CD4-positive, alpha-beta T cell treated with Interleukin-21 for 1 hour (primary cell): ENCODE measurements at regions not wholly inside any gene's neighbourhood (a gene's known extent, or its start where the extent isn't known, plus 50 kb on each side); places are given as distances from the start of the nearest gene placed in this dataset.
"Not testable (repeated sequence)": the region's sequence is repeated elsewhere in the genome, so short reads cannot be mapped to it uniquely, and the experiment has no call there.

Experiments used
- DNase-seq: peaks from one replicate; pipeline ENCODE4 v3.0.0-alpha.2; 2020

DNA sequence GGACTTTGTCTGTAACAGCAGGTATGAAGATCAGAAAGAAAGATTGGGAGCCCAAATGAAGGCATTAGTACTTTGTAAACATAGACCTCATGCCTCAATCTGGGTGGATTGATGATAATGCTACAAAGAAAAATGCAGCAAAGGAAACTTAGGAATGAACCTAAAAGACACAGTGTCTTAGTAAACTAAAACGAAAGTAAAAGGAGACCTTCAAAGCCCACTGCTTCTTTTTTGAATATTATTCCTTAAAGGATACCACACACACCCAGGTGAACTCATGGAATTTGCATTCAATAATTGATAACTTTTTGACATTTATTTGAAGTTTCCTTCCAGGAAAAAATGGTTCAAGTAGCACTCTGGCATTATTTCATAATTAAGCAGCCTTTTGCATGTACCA, 543.2 kb downstream of the TTLL7 start:
- not testable (repeated sequence) for DNase-seq

DNA sequence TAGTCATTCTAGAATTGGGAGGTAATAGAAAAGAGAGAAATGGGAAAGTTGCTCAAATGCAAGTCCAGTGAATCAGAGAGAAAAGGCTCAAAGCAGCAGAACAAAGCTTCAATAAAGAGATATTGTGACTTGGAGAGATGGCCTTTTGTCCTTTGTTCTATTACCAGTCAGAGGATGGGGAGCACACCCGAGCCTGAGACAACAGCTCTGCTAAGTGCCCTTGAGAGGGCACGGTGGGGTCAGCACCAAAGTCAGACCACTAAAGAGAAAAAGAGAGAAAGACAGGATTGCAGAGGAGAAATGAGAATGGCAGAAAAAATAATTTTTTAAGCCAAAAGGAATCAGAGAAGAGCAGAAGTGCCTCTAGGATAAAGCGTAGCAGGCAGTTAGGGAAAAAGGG, 553.1 kb downstream of the TTLL7 start:
- not testable (repeated sequence) for DNase-seq

DNA sequence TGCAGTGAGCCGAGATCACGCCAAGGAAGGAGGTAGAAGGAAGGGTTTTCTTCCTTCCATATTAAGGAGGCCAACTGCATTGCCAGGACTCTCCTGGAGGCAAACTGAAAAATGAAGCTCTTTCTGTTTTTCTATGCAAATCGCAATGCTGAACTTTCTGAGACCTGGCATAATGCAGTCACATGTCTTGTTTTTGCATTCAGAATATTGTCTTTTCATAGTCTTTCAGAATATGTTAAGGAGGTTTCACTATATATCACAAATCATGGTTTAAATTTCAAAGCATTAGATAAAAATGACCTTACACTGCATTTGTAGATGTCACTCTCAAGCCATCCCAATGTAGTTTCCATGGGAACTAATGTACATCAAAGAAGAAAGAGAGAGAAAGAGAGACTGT, 556.5 kb downstream of the TTLL7 start:
- DNase-seq: not testable (repeated sequence)

DNA sequence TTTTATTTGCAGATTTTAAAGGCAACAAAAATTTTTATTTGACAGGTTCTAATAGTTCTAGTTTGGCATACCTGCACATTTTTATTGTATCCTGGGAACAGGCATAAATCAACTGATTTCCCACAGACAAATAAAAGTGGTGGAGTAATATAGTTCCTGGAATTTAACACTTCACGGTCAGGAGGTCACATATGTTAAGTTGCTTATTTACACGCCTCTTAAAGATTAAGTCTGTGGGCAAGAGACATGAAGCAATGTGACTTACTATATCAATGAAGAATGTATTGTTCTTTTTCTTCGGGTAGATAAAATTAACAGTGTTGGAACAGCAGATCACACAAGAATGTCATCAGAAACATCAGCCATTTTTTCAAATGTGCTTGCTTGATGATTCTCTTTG, 558.3 kb downstream of the TTLL7 start:
- DNase-seq: not testable (repeated sequence)

DNA sequence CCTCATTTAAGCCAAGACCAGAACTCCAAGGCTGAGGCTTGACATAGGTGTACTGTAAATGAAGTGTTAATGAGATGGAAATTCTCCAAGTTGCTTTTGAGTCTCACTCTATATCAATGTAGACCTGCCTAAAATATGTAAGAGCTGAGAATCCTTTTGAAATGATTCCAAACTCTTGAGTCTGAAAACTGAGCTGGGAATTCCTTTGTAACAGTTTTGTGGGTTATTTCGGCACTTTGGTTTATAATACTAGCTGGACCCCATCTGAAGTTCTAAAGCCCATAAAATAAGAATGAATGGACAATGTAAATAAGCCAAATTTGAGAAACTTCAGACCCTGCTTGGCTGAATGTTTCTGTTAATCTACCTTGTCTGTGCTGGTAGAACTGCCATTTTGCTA, 558.9 kb downstream of the TTLL7 start:
- DNase-seq: not testable (repeated sequence)

DNA sequence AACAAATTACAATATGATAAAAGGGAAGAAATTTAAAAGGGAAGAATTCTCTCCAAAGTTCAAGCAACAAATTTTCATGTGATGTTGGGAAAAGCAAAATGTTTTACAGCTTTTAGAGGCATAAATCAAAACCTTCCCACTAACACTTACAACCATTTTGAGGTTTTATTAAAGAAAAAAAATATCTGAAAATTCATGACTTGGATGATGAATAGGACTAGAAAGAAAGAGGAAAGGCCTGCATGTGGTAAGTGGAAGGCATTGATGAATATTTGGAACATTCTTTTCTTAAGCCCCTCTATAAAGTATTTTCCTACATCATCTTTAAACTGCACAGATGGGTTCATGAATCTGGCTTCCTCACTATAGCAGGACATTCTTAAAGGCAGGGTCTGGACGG, 560.6 kb downstream of the TTLL7 start:
- DNase-seq: not testable (repeated sequence)

DNA sequence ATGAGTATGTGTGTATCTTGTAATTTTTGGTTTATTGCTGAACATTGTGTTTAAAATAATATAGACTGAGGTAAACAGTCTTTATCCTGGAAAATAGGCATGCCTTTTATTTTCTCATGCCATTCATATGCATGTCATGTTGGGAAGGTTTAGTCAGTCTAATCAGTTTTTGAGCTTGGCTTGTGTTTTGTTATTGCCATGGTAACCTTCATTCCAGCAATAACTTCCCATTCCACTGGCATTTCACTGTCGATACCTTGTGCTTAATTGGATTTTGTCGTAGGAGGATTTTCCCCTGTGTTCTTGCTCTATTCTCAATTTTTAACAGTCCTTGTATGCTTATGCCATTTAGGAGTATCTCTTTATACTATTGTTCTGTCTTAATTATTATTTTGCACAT, 563.6 kb downstream of the TTLL7 start:
- not testable (repeated sequence) for DNase-seq

DNA sequence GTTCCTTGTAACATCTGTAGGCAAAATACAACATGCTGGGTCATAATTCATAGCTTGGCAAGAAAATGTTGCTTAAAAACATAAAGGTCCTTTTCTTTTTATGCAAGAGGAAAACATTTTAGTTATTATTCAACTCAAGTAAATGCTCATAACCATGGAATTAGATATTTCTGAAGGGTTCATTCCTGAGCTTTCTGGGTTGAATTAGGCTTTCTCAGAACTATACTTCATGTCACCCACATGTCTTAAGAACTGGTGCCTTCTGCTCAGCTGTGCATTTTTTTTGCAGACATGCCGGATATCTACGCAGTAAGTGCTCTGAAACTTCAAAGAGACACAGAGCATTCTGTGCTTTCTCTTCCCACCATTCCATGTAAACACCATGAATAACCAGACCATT, 571.4 kb downstream of the TTLL7 start:
- DNase-seq: not testable (repeated sequence)

DNA sequence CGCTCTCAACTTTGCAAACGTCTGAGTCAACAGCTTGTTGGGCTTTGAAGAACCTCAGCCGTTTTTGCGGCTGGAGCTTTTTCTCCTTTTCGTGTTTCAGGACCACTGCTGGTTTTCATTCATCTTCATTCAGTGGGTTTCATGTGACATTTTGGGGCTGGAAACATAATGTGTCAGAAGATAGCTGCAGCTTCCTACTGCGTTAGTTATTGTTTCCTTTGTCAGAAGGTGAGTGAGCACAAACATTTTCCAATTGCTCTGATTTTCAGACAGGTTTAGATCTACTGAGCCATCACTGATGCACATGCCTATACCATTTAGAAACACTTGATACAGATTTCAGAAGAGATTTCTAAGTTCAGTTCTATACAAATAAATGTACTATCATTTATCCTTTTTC, 575.5 kb downstream of the TTLL7 start:
- DNase-seq: not testable (repeated sequence)

DNA sequence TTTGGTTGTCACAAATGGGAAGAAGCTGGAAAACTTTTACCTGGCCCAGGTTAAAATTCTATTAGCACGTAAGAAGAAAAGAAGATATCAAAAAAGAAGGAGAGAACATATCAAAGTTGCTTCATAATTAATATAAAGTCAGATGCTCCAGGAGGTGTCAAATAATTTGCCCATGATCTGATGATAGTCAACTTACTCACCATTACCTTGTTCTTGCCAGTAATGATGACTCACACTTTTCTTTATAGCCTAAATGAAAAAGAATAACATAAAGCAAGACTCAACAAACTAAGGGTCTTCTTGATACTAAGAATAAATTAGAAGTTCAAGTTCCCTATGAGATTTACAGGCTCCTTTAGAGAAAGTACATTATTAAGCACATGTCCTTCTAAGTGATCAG, 580.4 kb downstream of the TTLL7 start:
- no peak for DNase-seq

DNA sequence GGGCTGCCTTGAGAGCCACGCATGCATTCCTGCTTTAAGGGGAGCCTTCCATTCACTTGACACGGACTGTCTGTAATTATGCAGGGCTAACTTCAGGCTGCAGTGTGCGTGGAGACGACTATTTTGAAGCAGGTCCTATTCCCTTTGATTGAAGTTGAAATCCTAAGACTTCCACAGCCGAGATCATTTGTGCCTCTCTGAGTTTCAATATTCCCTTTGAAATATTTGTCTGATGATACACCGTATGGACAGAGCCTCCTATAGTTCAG, 585.2 kb downstream of the TTLL7 start:
- not testable (repeated sequence) for DNase-seq

DNA sequence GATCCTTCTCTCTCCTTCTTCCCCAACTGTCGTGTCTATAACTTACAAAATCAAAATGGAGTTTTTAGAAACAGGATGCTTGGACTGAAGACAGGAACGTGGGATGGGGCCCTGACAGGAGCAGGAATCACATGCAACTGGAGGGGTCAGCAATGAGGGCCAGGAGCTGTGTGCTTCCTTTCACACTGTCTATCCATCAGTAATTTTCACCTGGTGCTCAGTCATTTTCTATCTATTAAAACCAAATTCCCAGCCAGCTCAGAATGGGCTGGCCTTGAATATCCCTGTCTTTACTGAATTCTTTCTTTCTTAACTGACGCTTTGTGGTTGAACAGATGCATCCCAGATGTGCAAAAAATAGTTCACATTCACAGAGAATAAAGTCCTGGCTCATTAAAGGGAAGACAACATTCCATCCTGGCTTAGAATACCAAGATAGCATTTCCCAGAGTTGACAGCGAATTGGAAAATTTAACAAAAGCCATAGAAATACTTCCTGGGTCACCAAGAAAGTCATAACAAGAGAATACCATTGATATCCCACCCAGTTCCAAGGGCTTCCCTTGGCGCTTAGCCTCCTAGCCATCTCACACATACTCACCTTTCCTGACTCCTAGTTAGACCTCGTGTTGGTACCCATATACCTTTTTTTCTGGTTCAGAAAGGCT, 588.1 kb downstream of the TTLL7 start:
- DNase-seq: not testable (repeated sequence)

DNA sequence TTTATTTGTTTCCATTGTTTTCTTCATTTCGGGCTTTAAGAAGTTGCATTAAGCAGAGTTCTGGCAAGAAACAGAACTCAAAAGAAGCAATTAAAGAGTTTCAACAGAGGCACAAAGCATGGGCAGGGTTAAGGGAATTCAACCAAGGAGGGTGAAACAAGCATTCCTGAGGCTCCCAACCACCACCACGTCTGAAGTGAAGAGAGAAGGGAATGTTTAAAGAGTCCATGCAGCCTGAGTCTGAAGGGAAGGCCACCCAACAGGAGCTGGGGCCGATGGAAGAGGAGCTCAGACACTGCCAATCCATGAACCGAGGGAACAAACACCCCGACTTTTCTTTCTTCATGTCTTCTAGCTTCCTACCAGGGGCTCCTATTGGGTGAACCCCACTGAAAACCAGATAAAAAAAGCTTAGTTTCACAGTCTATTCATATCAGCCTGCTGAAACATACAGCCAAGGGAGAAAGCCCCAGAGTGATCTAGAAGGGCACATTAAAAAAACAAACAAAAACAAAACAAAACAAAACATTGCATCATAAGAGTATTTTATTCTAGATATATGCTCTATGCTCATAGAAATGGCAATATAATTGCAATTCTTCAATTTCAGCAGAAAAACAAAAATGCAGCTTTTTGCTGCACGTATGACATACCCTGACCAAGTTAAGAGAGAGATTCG, 592.1 kb downstream of the TTLL7 start:
- DNase-seq: not testable (repeated sequence)

DNA sequence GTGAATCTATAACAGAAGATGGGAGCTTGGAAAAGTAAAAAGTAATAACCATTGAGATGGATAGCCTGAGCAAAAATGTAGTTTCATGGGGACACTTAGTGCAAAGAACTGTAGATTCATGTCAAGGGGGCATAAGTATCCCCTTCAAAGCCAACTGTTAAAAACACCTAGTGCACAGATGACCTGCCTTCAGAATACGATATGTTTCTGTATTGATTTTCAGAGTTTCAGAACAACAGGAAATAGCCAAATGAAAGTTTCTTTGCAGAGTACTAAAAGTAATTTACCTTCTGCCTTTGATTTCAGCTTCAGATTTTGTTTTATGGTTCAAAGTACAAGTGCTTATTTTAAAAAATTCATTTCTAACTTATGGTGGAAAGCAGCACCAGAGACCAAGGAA, 593.1 kb downstream of the TTLL7 start:
- DNase-seq: not testable (repeated sequence)

DNA sequence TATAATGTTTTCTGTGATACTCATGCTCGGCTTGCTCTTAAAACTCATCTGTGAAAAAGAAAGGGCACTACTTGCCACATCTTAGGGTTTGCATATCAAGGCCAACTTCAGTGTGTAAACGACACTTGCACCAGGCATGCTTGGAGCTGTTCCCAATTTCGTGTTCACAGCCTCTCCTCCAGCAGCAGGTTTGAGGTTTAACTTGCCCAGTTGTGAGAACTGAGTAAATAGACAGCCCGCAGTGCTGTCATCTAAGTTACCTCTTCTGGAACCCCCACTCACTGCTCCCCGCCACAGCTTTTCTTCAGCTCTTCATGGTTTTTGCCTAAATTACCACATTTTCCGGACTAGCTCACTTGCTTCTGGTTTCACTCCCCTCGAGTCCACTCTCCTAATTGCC, 595.4 kb downstream of the TTLL7 start:
- DNase-seq: not testable (repeated sequence)

DNA sequence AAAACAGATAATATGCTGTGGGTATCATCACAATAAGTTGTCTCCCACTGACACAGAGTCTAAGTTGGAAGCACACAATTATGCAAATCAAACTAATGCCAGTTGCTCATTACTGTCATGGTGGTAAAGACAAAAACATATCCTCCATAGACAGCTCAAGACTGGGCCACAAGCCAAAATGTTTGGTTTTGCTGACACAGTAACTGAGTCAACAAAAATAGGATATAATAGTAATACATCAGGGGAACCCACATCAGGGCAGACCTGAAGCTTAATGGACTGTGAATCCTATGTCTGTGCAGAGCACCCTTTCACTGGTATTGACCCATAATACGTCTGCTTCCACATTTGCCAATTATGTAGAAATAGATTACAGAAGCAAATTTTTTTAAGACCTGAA, 597.8 kb downstream of the TTLL7 start:
- DNase-seq: not testable (repeated sequence)

DNA sequence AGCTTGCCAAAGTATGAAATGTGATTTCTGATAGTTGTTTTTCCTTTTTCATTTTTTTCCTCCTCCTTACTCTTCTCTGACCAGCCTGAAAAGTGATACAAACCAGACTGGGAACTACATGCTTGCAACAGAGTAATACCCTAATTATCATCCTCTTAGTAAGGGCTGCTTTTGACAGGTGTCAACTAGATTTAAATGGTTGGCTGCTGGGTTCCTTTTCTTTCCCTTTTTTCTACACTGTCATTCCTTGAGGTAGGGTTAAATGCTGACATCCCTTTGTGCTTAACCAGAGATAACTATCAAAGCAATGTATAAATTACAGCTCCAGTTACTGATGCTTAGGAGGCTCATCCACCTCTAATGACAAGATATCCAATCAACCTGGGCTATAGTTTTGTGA, 598.8 kb downstream of the TTLL7 start:
- not testable (repeated sequence) for DNase-seq

DNA sequence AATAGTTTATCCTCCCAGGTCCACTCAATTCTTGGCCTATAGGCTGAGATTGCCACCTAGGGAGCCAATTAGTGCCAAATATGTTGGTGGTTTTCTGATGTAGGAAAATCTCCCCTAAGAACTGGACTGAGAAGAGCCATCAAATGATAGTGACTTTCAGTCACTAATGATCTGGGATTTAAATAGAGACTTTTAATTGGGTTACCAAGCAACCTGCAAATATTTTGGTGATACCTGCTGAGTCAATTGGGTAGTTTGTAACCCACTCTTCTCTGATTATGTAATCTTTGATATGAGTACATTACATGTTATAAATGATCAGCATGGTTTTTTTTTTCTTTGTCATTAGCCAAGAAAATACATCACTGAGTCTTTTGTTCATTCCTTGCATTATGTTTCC, 600.8 kb downstream of the TTLL7 start:
- DNase-seq: not testable (repeated sequence)

DNA sequence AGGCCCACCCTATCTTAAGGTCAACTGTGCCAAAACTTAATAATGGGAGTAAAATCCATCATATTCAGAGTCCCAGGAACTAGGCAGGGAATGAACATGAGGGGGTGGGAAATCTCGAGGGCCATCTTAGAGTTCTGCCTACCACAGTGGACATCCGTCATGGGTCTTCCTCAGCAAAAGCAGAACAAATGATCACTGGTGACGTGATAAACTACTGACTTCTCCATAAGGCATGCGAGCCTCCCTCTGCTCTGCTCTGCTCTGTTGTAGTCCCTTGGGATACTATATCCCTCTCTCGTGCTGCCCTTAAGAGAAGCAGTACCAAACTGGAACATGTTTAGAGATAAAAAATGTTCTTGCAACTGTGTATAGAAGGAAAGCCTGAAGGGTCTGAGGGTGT, 603.8 kb downstream of the TTLL7 start:
- not testable (repeated sequence) for DNase-seq

DNA sequence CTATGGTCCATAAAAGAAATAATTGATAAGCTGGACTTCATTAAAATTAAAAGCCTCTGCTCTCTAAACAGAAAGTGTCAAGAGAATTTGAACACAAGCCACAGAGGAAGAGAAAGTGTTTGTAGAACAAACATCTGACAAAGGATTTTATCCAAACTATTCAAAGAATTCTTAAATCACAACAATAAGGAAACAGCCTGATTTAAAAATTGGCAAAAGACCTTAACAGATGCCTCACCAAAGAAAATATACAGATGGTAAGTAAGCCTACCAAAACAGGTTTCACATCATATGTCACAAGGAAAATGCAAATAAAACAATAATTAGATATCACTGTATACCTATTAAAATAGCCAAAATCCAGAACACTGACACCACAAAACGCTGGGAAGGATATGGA, 612.0 kb downstream of the TTLL7 start:
- DNase-seq: not testable (repeated sequence)

DNA sequence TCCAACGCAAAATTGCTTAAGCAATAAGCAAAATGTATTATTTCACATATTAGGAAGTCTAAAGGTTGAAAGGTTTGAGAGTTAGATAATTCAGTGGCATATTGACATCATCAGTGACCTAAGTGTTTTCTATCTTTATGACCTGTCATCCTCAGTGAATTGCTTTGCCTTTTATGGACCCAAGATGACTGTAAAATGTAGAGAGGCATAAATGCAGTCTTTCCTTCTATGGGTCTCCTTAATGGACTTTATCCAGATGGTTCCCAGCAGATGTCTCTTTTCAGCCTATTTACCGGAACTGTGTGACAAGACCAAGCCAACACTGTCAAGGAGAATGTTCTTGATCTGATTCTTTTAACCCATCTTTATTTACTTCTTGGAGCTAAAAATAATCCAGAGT, 615.8 kb downstream of the TTLL7 start:
- not testable (repeated sequence) for DNase-seq

DNA sequence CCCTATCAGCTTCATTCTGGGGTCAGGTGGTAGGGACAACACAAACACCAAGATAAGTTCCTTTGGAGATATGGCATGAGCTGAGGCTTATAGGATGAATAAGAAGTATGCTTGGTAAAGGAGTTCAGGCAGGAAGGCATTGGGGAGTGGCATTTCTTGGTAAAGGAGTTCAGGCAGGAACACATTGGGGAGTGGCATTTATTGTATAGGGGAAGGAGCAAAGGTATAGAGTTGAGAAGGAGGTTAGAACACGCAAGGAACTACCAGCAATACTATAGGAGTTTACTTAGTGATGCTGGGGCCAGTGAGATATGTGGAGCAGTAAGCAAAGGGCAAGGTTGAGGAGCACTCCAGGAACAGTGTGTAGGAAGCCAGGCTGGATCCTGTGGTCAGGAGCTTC, 625.9 kb downstream of the TTLL7 start:
- not testable (repeated sequence) for DNase-seq

DNA sequence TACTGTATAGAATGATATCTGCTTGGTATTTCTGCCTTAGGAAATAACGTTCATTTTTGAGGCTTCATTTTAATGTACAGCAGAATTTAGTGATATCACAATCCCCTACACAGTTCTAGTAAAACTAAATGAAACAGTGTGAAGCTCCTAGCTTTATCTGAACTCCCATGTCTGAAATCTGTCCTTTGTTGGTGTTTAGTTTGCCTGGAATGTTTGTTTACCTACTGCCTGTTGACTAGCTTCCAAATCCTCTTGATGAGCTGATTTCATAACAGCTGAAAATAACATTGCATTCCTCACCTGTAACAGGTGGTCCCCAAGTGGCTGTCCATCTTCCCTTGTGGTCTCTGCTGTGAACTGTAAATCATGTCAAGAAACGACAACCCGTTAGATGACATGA, 629.1 kb downstream of the TTLL7 start:
- DNase-seq: not testable (repeated sequence)

DNA sequence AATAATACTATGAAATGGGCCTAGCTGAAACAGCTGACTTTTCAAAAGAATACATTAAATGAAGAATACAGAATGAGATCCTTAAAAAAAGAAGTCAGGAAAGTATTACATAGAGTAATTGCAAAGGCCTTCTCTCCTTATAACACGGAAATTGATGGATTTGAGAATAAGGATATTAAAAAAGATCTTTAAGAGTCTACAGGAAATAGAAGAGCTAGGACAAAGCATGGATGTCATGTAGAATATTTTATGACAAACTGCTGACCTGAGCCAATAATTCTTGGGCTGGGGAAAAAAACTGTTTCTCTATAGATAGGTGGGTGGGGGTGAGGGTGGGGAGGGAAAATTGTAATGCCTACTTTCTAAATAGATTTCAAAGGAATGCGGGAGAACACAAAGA, 633.6 kb downstream of the TTLL7 start:
- DNase-seq: not testable (repeated sequence)

DNA sequence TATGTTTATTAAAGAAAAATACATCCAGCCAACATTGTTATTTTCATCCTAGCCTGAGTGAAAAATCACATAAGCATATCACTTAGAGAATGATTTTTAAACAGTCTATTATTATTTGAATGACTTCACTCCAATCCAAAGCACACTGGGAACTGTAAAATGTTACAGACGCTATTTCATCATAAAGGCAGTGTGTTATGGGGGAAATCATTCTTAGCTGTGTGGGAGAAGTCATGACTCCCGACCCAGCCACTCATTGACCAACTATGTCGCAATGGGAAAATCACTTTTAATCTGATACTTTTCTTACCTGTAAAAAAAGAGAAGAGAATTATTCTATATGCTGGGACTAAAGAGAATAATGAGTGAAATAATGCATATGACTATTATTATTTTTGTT, 653.6 kb downstream of the TTLL7 start:
- not testable (repeated sequence) for DNase-seq
